ENCODE measurements at regions not wholly inside any gene's neighbourhood (a gene's known extent, or its start where the extent isn't known, plus 50 kb on each side); places are given as distances from the start of the nearest gene placed in this dataset.
"Not testable (repeated sequence)": the region's sequence is repeated elsewhere in the genome, so short reads cannot be mapped to it uniquely, and the experiment has no call there.

- intact Hi-C loops (cut with DNase I): no loop called here
- H3K4me1 ChIP-seq: no peaks in the 10 kb centered on the region
- peaks cover 0 to 2% (median 0%) of the 10 kb centered on the region in 4 donors for H3K9me3 ChIP-seq
- H3K36me3 ChIP-seq: no peaks in the 10 kb centered on the region
- TF ChIP-seq POLR2A (IDR thresholded peaks at IDR 0.05): no peak
- no peak for TF ChIP-seq EP300 (IDR thresholded peaks at IDR 0.05)
- H3K4me3 ChIP-seq: no peak overlapping the region
- H3K27me3 ChIP-seq: no peaks in the 10 kb centered on the region
- WGBS, 2 donors: 73 to 83% methylated on average over 4 of the region's 4 CpGs
- no peak overlapping the region for H3K27ac ChIP-seq
- DNase-seq: no peak
Measured at GRCh38 chr16:66182592-66182991, 183.9 kb upstream of the CDH5 start.

- H3K9me3 ChIP-seq: peaks cover 0 to 2% (median 0%) of the 10 kb centered on the region in 4 donors
- no peak for DNase-seq
- H3K27ac ChIP-seq: no peak overlapping the region
- intact Hi-C loops (cut with DNase I): no loop called here
- H3K4me3 ChIP-seq: no peak overlapping the region
- TF ChIP-seq CTCF (IDR thresholded peaks at IDR 0.05): no peak
- no peak for TF ChIP-seq POLR2AphosphoS5 (IDR thresholded peaks at IDR 0.05)
- no peaks in the 10 kb centered on the region for H3K27me3 ChIP-seq
- WGBS, 2 donors: 85 to 88% methylated on average over 2 of the region's 2 CpGs
- no peaks in the 10 kb centered on the region for H3K4me1 ChIP-seq
- H3K36me3 ChIP-seq: no peaks in the 10 kb centered on the region
Measured at GRCh38 chr16:66176731-66177130, 189.8 kb upstream of the CDH5 start.

- DNase-seq: no peak
- TF ChIP-seq EP300 (IDR thresholded peaks at IDR 0.05) (no peak), POLR2AphosphoS5 (IDR thresholded peaks at IDR 0.05) (no peak), CTCF (IDR thresholded peaks at IDR 0.05) (no peak)
- intact Hi-C loops (cut with DNase I): no loop called here
- Histone ChIP-seq H3K4me1 (no peaks in the 10 kb centered on the region), H3K27me3 (no peaks in the 10 kb centered on the region), H3K4me3 (no peak overlapping the region), H3K9me3 (peaks cover 0 to 2% (median 0%) of the 10 kb centered on the region in 4 donors), H3K36me3 (no peaks in the 10 kb centered on the region), H3K27ac (no peak overlapping the region)
- 89 to 92% methylated on average over 7 of the region's 7 CpGs for WGBS, 2 donors
Measured at GRCh38 chr16:66176111-66176510, 190.4 kb upstream of the CDH5 start.

- WGBS, 2 donors: 13 to 15% methylated on average over 4 of the region's 4 CpGs
- intact Hi-C loops (cut with DNase I): no loop called here
- H3K4me3 ChIP-seq: no peak overlapping the region
- no peak overlapping the region for H3K27ac ChIP-seq
- TF ChIP-seq CTCF (IDR thresholded peaks at IDR 0.05): no peak
- TF ChIP-seq EP300 (IDR thresholded peaks at IDR 0.05): no peak
- no peak for TF ChIP-seq POLR2AphosphoS5 (IDR thresholded peaks at IDR 0.05)
- TF ChIP-seq POLR2A (IDR thresholded peaks at IDR 0.05): no peak
- H3K9me3 ChIP-seq: peaks cover 0 to 2% (median 0%) of the 10 kb centered on the region in 4 donors
- H3K36me3 ChIP-seq: no peaks in the 10 kb centered on the region
- no peaks in the 10 kb centered on the region for H3K27me3 ChIP-seq
- no peaks in the 10 kb centered on the region for H3K4me1 ChIP-seq
- no peak for DNase-seq
Measured at GRCh38 chr16:66175636-66176035, 190.9 kb upstream of the CDH5 start.

- no peaks in the 10 kb centered on the region for H3K27me3 ChIP-seq
- no peak overlapping the region for H3K4me3 ChIP-seq
- DNase-seq: no peak
- H3K36me3 ChIP-seq: no peaks in the 10 kb centered on the region
- intact Hi-C loops (cut with DNase I): no loop called here
- TF ChIP-seq POLR2AphosphoS5 (IDR thresholded peaks at IDR 0.05) (no peak), EP300 (IDR thresholded peaks at IDR 0.05) (no peak), CTCF (IDR thresholded peaks at IDR 0.05) (no peak), POLR2A (IDR thresholded peaks at IDR 0.05) (no peak)
- H3K9me3 ChIP-seq: peaks cover 0 to 2% (median 0%) of the 10 kb centered on the region in 4 donors
- H3K27ac ChIP-seq: no peak overlapping the region
- WGBS, 2 donors: 86 to 91% methylated on average over 5 of the region's 5 CpGs
- H3K4me1 ChIP-seq: no peaks in the 10 kb centered on the region
Measured at GRCh38 chr16:66175058-66175457, 191.4 kb upstream of the CDH5 start.

GRCh38 chr16:66173796-66174195, 192.7 kb upstream of the CDH5 start:
- H3K9me3 ChIP-seq; H3K36me3 ChIP-seq; DNase-seq; intact Hi-C loops (cut with DNase I); H3K4me3 ChIP-seq; H3K27ac ChIP-seq; H3K4me1 ChIP-seq; H3K27me3 ChIP-seq: not testable (repeated sequence)
- WGBS, 2 donors: 91 to 92% methylated on average over 10 of the region's 10 CpGs

GRCh38 chr16:66173181-66173580, 193.3 kb upstream of the CDH5 start:
- intact Hi-C loops (cut with DNase I); H3K9me3 ChIP-seq; H3K4me1 ChIP-seq; DNase-seq; H3K4me3 ChIP-seq; H3K27me3 ChIP-seq; H3K27ac ChIP-seq; H3K36me3 ChIP-seq: not testable (repeated sequence)
- WGBS, 2 donors: 80 to 90% methylated on average over 6 of the region's 6 CpGs
